ENCODE measurements at regions not wholly inside any gene's neighbourhood (a gene's known extent, or its start where the extent isn't known, plus 50 kb on each side); places are given as distances from the start of the nearest gene placed in this dataset.

GRCh38 chr10:35928748-35929147 is 286.7 kb upstream of the FZD8 start:
- no peak for TF ChIP-seq BCL11A (IDR thresholded peaks at IDR 0.05; ENCODE audit: low read depth in 2 of 2, low read length in 2 of 2)
- TF ChIP-seq, protein P1, sequence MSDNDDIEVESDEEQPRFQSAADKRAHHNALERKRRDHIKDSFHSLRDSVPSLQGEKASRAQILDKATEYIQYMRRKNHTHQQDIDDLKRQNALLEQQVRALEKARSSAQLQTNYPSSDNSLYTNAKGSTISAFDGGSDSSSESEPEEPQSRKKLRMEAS (IDR thresholded peaks at IDR 0.05), result no peak
- no peak for TF ChIP-seq RFX5 (IDR thresholded peaks at IDR 0.05; ENCODE audit: borderline replicate concordance, low read depth, low read length)
